GM12892 (cell line): ENCODE measurements at regions not wholly inside any gene's neighbourhood (a gene's known extent, or its start where the extent isn't known, plus 50 kb on each side); places are given as distances from the start of the nearest gene placed in this dataset.

Experiments used
- POLR2A ChIP-seq: IDR thresholded peaks from 2 replicates; pipeline ENCODE4 v1.6.1; 2011; ENCODE audit warnings: low read depth, low read length, control low read depth
- POLR2AphosphoS5 ChIP-seq: IDR thresholded peaks from 2 replicates; pipeline ENCODE4 v1.6.1; 2011; ENCODE audit warnings: low read depth, low read length, control low read depth
- TAF1 ChIP-seq: IDR thresholded peaks from 2 replicates; pipeline ENCODE4 v1.6.1; 2011; ENCODE audit warnings: low read depth, mild to moderate bottlenecking, control low read depth, low read length, borderline replicate concordance

DNA sequence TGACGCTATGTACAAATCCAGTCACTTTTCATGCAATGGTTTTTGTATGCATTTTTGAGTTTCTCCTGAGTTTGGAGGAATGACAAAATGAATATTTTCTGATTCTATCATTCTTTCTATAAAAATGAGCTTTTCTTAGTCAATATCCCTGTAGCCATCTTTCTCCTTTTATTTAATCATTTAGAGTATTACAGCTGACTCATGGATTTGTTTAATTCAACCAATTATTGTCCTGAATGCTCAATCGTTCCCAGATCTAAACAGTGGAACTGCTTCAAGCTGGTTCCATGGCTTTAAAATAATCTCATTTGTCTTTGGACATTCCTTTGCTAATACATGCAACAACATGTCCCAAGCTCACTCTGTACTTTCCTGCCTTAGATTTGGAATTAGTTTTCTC lies 368.8 kb downstream of the ADCYAP1 start:
- no peak for TF ChIP-seq POLR2AphosphoS5
- TF ChIP-seq POLR2A, result no peak
- TF ChIP-seq TAF1, result no peak
